HL-60/S4 (cell line): ENCODE measurements at regions not wholly inside any gene's neighbourhood (a gene's known extent, or its start where the extent isn't known, plus 50 kb on each side); places are given as distances from the start of the nearest gene placed in this dataset.
"Not testable (repeated sequence)": the region's sequence is repeated elsewhere in the genome, so short reads cannot be mapped to it uniquely, and the experiment has no call there.

Experiments
- in situ Hi-C: fragments of 300-500 bp; cut with MboI; formaldehyde crosslinking; loops from 2 replicates; pipeline ENCODE4 v1.14.3; 2022; ENCODE audit warnings: low sequenced_read_pairs

GRCh38 chr9:89848060-89849040 lies 243.5 kb downstream of the GADD45G start:
- in situ Hi-C loops: no loop called here

DNA sequence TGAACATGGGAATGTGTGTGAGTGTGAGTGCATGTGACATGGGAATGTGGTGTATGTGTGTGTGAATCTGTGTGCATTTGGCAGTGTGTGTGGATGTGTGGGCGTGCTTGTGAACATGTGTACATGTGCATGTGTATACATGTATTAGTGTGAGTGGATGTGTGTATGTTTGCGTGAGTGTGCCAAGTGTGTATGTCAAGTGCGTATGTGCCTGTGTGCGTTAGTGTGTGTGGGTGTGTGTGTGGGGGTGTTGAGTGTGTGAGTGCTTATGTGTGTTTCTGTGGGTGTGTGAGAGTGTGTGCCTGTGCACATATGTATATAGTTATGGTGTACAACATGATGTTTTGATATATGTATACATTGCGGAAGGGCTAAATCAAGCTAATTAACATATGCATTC lies 244.3 kb downstream of the GADD45G start:
- in situ Hi-C loops: no loop called here

DNA sequence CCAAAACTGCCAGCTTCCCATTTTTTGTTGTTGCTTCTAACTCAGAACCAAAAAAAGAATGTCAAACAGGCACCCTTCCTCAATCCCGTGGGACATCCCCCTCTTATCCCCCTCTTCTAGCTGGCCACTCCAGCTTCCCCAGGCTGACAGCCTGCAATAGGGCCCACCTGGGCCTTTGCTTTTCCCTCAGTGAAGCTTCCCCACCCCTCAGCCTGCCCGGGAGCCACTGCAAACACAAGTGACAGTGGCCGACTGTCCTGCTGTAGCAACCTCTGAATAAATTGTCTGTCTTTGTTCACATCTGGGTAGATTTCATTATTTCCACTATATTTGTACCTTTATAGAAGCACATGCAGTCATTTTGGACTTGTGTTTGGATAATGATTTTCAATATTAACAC lies 245.3 kb downstream of the GADD45G start:
- in situ Hi-C loops: no loop called here

GRCh38 chr9:89850631-89851325 lies 246.0 kb downstream of the GADD45G start:
- in situ Hi-C loops: no loop called here

- in situ Hi-C loops: no loop called here
These were observed 248.3 kb downstream of the GADD45G start for GRCh38 chr9:89853161-89853560.

DNA sequence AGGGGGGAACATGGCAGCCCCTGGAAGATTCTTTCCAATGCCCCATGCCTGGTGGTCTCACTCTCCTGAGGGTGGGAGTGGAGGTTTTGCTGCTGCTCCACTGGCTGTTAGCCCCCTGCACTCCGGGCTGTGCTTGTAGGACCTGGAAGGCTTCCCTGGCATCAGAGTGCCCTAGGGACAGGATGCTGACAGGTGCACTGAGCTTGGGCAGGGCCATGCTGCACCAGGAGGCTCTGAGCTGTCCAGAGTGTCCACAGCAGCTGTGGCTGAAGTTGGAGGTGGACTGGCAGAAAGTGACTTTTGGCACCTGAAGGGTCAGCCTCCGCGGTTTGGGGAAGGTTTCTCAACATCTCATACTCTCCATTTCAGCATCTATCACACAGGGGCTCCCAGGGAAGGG lies 249.1 kb downstream of the GADD45G start:
- in situ Hi-C loops: no loop called here

DNA sequence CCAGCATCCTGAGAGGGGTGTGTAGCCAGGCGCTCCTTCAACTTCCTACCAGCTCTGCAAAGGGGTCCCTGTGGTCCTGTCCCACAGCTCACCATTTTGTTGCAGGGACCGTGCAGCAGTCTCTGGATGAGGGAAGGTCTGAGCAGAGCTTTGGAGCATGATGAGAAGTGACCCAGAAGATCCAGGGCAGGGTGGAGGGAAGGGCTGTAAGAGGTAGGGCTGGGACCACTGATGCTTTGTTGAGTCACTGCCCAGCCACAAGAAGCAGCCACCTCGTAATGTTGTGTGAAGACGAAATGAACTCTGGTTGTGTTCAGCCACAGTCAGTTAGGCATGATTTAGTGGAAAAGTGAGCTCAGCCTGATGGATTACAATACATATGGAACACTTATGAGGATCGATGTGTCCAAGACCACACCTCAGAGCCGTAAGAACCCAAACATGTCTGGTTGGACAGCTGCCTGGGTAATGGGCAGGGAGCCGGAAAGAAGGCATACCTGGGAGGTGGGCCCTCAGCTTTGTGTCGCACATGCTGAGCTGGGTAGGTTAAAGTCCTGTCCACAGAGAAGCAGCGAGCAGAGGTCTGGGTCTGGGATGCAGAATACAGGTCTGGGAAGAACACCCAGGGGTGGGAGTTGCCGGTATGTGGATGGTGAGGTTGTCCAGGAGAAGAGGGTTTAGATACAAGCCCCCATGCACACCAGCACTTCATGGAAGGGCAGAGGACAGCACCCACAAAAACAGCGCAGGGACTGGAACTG lies 250.1 kb downstream of the GADD45G start:
- in situ Hi-C loops: no loop called here

- in situ Hi-C loops: not testable (repeated sequence)
These were observed 251.5 kb downstream of the GADD45G start for GRCh38 chr9:89856296-89856695.

DNA sequence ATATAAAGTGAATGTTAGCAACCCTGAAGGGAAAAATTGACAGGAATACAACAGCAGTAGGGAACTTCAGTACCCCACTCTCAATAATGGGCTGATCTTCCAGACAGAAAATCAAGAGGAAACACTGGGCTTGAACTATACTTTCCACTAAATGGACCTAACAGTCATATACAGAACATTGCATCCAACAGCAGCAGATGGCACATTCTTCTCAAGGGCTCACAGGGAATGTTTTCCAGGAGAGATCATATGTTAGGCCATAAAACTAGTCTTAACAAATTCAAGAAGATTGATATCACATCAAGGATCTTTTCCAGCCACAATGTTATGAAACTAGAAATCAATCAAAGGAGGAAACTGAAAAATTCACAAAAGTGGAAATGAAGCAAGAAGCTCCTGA lies 252.1 kb downstream of the GADD45G start:
- in situ Hi-C loops: not testable (repeated sequence)

DNA sequence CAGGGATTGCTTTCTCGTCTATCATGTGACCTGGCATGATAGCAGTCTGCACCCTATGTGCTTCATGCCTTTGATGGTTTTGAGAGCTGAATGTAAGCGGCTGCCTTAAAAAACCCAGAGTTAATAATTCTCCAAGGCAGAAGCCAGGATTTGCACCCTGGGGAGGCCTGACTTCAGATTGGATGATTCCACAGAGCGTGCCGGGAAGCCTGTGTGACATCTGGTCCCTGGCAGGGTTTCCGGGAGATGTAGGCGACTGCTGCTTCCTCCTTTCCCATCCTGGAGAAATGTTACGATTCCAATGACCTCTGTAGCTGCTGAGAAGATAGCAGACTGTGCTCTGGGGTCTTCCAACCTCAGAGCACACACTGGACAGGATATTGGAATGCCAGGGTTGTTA lies 255.0 kb downstream of the GADD45G start:
- in situ Hi-C loops: not testable (repeated sequence)

- in situ Hi-C loops: not testable (repeated sequence)
These were observed 256.6 kb downstream of the GADD45G start for GRCh38 chr9:89861371-89861770.

GRCh38 chr9:89862316-89862715 lies 257.5 kb downstream of the GADD45G start:
- in situ Hi-C loops: no loop called here

- in situ Hi-C loops: no loop called here
These were observed 258.3 kb downstream of the GADD45G start for GRCh38 chr9:89863141-89863540.

- in situ Hi-C loops: no loop called here
These were observed 259.0 kb downstream of the GADD45G start for GRCh38 chr9:89863837-89864236.

DNA sequence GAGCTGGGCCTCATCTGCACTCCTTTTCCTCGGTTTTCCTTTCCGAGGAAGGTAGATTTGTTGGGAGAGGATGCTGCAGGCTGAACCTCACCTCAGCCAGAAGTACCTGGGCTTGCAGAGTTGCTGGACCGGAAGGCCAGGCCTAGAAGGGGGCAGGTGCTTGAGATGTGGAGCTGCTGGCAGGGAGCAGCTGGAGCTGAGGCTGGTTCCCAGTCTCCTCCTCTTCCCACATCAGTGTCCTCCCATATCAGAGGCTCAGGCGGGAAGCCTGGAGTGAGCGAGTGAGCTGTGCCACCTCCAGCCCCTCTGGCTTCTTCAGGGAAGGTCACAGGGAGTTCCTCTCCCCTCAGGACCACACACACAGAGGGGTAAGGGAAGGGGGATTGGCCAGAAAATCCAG lies 259.4 kb downstream of the GADD45G start:
- in situ Hi-C loops: no loop called here

DNA sequence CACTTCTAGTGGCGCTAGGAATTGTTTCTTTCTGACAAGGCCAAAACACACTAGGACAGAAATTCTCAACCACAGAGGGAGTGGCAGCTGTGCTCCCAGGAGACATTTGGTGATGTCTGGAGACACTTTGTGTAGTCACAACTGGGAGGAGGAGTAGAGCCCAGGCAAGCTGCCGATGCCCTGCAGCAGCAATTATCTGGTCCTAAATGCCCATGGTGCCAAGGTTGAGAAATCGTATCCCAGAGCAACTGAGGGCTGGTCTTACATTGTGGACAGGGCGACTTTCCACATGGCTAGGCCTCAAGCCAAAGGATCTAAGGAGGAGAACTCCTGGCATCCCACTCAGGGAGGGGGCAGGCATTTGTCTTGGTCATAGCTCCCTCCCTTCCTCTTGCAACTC lies 259.9 kb downstream of the GADD45G start:
- in situ Hi-C loops: no loop called here

DNA sequence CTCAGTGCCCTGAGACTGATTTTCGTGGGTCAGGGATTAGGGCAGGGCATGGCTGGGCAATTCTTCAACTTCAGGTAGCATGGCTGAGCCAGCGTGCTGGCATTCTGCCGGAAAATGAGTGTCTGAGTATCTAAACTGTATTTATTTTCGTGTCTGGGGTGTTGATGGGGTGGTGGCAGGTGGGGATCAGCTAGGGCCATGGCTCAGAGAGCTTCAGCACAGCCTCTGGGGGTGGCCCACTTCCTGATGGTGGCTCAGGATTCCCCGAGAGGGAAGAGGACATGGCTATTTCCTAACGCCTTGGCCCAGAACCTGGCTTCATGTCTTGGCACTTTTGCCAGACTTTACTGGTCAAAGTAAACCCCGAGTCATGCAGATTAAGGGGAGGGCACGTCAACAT lies 260.5 kb downstream of the GADD45G start:
- in situ Hi-C loops: no loop called here

DNA sequence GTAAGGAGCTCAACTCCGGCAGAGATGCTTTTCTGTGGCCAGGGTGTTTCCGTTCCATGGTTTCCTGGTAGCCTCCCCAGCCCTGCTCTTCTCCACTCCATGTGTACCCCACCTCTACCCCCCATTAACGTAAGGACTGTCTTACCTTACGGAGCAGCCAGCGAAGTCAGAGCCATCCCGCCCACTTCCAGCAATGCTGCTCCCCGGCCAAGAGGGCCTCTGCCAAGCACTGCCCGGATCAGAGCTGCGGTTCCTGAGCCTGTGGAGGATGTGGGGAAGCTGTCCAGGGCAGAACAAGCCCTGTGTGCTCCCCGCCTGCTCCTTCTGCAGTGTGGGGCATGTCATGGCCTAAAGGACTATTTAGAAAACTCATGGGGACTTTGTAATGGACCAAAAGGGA lies 261.2 kb downstream of the GADD45G start:
- in situ Hi-C loops: no loop called here

- in situ Hi-C loops: no loop called here
These were observed 261.9 kb downstream of the GADD45G start for GRCh38 chr9:89866701-89867100.

GRCh38 chr9:89868100-89868499 lies 263.3 kb downstream of the GADD45G start:
- in situ Hi-C loops: no loop called here

DNA sequence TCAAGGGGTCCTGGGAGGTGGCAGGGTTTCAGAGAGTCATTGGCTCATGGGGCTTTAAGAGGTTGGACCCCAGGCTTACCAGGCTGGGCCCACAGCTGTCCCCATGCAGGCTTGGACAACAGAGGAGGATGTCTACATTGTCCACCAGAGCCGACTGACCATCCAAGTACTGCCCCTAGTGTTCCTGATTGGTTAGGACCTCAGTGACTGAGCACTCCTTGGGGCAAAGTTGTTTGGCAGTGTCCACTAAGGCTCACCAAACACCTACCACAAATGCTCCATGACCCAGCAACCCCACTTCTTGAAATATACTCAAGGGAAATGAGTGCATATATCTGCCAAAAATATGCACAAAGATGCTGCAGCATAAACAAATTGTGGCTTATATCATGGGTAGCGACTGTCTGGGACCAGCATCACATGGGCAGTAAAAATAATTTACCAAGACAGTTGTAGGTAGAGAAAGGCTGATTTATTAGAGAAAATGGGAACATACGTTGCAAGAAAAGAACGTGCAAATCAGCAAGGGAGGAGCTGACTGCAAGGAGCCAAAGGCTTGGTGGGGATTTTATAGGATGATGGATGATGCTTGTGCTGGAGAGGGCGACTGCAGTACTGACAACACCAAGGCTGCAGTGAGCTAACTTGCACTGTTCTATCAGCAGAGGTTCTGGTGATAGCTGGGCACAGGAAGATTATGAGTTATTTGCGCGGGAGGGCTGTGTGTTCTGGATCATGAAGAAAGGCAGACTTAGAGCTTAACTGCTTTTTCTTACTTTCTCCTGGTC lies 265.2 kb downstream of the GADD45G start:
- in situ Hi-C loops: no loop called here
